ENCODE measurements at regions not wholly inside any gene's neighbourhood (a gene's known extent, or its start where the extent isn't known, plus 50 kb on each side); places are given as distances from the start of the nearest gene placed in this dataset.

DNA sequence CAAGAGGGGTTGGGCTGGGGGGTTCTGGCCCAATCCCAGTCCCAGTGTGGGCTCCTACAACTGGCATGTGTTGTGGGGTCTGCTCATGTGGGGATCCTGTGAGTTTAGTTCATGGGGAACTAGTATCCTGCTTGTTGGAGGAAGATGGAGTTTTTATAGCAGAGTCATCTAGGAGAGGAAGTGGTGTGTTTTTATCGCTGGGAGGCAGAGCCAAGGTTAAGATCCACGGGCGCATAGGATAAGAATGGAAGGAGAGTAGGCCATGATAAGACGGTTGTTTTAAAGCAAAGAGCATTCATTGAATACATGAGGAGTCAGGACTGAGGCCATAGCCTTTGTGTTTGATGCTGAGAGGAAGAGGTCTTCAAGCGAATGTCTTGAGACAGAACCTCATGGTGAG, 211.6 kb upstream of the COBL start:
- WGBS, 5 donors = 77 to 93% (median 90%) methylated on average over 5 of the region's 5 CpGs

DNA sequence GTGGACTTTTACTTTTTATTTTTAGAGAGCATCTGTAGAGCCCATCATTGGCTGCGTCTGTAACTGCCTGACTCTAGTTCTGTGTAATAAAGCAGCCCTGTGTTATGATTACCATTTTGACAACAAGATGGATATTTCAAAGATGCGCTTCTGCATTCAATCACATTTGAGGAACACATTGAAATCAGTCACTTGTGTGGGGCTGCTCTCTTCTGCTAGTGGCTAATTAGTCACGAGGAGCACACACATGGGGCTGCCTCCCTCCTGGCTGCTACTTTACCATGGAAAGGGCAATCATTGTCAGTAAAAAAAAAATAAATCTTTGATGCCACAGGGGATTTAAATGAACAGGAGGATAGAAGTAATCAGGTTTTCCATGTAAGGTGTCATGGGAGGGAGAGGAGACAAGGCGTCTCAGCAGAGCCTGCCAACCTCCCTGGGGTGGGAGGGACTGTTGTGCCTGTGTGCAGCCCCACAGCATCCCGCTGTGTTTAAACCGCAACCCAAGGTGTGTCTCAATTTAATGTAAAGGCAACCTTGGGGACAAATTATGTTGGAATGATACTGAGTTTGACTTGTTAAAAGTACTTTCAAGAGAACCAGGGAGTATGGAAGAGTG, 205.2 kb upstream of the COBL start:
- no peak for DNase-seq
- 75 to 85% (median 82%) methylated on average over 6 of the region's 6 CpGs for WGBS, 5 donors
- Histone ChIP-seq H3K4me3 (no peak overlapping the region), H3K9me3 (no peaks in the 10 kb centered on the region), H3K36me3 (no peaks in the 10 kb centered on the region), H3K27me3 (no peaks in the 10 kb centered on the region), H3K4me1 (no peaks in the 10 kb centered on the region), H3K27ac (no peak overlapping the region)
- intact Hi-C loops (cut with DNase I; ENCODE audit: low total_unique reads) = no loop called here
- TF ChIP-seq, protein P1, sequence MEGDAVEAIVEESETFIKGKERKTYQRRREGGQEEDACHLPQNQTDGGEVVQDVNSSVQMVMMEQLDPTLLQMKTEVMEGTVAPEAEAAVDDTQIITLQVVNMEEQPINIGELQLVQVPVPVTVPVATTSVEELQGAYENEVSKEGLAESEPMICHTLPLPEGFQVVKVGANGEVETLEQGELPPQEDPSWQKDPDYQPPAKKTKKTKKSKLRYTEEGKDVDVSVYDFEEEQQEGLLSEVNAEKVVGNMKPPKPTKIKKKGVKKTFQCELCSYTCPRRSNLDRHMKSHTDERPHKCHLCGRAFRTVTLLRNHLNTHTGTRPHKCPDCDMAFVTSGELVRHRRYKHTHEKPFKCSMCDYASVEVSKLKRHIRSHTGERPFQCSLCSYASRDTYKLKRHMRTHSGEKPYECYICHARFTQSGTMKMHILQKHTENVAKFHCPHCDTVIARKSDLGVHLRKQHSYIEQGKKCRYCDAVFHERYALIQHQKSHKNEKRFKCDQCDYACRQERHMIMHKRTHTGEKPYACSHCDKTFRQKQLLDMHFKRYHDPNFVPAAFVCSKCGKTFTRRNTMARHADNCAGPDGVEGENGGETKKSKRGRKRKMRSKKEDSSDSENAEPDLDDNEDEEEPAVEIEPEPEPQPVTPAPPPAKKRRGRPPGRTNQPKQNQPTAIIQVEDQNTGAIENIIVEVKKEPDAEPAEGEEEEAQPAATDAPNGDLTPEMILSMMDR (IDR thresholded peaks at IDR 0.05) = no peak
- no peak for TF ChIP-seq POLR2AphosphoS5 (IDR thresholded peaks at IDR 0.05)
- TF ChIP-seq EP300 (IDR thresholded peaks at IDR 0.05) = no peak

More for the DNA sequence above, 211.6 kb upstream of the COBL start:
- TF ChIP-seq POLR2A (IDR thresholded peaks at IDR 0.05) = no peak
- TF ChIP-seq, protein P1 (IDR thresholded peaks at IDR 0.05) = no peak
- TF ChIP-seq EP300 (IDR thresholded peaks at IDR 0.05) = no peak
- Histone ChIP-seq H3K27me3 (no peaks in the 10 kb centered on the region), H3K9me3 (no peaks in the 10 kb centered on the region), H3K27ac (no peak overlapping the region), H3K4me3 (no peak overlapping the region), H3K4me1 (no peaks in the 10 kb centered on the region), H3K36me3 (no peaks in the 10 kb centered on the region)
- intact Hi-C loops (cut with DNase I; ENCODE audit: low total_unique reads) = no loop called here
- DNase-seq = no peak

DNA sequence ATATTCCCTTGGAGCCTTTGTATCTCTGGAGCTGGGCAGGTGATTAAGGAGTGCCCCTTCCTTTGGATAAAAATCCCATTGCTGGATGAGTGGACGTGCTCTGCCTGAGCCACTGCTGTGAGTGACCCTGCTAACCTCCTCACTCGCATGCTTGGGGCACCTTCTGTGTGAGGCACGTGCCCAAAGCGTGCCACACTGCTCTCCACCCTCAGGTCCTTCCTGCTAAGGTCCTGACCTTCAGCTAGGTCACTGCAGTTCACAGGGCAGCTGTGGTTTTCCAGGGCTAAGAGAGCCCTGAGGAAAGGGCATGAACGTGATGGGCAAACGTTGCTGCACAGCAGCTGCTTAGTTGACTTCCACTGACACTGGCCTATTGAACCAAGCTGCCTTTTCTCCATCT, 204.4 kb upstream of the COBL start:
- no peak for DNase-seq
- Histone ChIP-seq H3K36me3 (no peaks in the 10 kb centered on the region), H3K27me3 (no peaks in the 10 kb centered on the region), H3K4me1 (no peaks in the 10 kb centered on the region), H3K27ac (no peak overlapping the region), H3K9me3 (no peaks in the 10 kb centered on the region), H3K4me3 (no peak overlapping the region)
- WGBS, 5 donors = 31 to 57% (median 42%) methylated on average over 5 to 6 of the region's 6 CpGs
- TF ChIP-seq EP300 (IDR thresholded peaks at IDR 0.05) (no peak), POLR2AphosphoS5 (IDR thresholded peaks at IDR 0.05) (no peak), POLR2A (IDR thresholded peaks at IDR 0.05) (no peak)
- TF ChIP-seq, protein P1 (IDR thresholded peaks at IDR 0.05) = no peak
- intact Hi-C loops (cut with DNase I; ENCODE audit: low total_unique reads) = no loop called here

DNA sequence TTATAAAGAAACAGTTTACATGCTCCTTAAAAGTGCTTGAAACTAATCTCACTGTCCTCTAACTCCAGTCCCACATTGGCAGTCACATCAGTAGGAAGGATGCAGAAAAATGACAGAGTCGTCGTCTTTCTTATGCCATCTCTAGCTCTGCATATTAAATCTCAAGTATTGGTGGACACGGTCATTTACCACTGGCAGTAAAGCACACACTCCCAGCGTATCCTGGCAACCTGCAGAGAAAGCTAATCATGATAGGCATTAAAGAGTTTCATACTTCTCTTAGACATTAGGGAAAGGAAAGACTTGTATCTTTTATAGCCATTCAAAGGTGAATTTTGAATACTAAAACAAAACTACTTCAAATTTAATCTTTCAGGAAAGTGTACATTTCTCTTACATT, 202.0 kb upstream of the COBL start:
- no peaks in the 10 kb centered on the region for H3K27me3 ChIP-seq
- H3K36me3 ChIP-seq = no peaks in the 10 kb centered on the region
- no peaks in the 10 kb centered on the region for H3K9me3 ChIP-seq
- no peak overlapping the region for H3K27ac ChIP-seq
- intact Hi-C loops (cut with DNase I; ENCODE audit: low total_unique reads) = no loop called here
- no peaks in the 10 kb centered on the region for H3K4me1 ChIP-seq
- peak in 1 of 2 donors; percentile 11 for DNase-seq
- 71 to 81% (median 78%) methylated on average over 4 of the region's 4 CpGs for whole genome bisulfite sequencing, 5 donors
- no peak overlapping the region for H3K4me3 ChIP-seq
- TF ChIP-seq POLR2A (IDR thresholded peaks at IDR 0.05) = no peak
- TF ChIP-seq, protein P1 (IDR thresholded peaks at IDR 0.05) = no peak
- TF ChIP-seq EP300 (IDR thresholded peaks at IDR 0.05) = no peak
- TF ChIP-seq POLR2AphosphoS5 (IDR thresholded peaks at IDR 0.05) = no peak
